OCI-LY7 (cell line): ENCODE measurements at regions not wholly inside any gene's neighbourhood (a gene's known extent, or its start where the extent isn't known, plus 50 kb on each side); places are given as distances from the start of the nearest gene placed in this dataset.

Experiments used
- EZH2phosphoT487 ChIP-seq: fragments of 200-600 bp; sonication (generic); IDR thresholded peaks from 2 replicates; pipeline ENCODE4 v1.6.1; 2018; ENCODE audit warnings: low read depth, borderline replicate concordance, mild to moderate bottlenecking, mixed run types, antibody characterized with exemption, low read length, moderate library complexity, mixed read lengths
- TF ChIP-seq, protein P1 (sequence below): fragments of 200-600 bp; sonication (generic); conservative IDR thresholded peaks from 2 replicates; pipeline ENCODE4 v1.5.1; 2014; ENCODE audit warnings: mild to moderate bottlenecking, antibody characterized with exemption, low read length, moderate library complexity, mixed read lengths

DNA sequence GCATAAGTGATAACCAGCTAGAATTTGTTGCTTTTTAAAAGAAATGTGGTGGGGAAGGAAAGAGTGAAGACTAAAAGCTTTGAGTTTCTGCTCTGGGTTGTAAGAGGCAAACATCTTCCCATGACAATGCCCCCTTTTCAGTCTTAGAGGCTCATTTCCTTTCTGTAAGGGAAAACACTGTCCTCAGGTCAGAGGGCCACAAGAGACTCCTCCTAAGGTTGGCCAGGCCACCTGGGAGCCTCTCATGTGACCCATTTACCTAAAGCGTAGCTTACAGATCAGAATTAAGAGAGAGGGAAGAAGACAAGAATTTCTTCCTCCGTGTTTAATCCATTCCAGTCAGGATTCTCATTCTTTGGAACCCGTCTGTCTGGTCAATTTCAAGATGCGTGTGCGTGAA lies 220.4 kb upstream of the HEY2 start:
- TF ChIP-seq, protein P1, sequence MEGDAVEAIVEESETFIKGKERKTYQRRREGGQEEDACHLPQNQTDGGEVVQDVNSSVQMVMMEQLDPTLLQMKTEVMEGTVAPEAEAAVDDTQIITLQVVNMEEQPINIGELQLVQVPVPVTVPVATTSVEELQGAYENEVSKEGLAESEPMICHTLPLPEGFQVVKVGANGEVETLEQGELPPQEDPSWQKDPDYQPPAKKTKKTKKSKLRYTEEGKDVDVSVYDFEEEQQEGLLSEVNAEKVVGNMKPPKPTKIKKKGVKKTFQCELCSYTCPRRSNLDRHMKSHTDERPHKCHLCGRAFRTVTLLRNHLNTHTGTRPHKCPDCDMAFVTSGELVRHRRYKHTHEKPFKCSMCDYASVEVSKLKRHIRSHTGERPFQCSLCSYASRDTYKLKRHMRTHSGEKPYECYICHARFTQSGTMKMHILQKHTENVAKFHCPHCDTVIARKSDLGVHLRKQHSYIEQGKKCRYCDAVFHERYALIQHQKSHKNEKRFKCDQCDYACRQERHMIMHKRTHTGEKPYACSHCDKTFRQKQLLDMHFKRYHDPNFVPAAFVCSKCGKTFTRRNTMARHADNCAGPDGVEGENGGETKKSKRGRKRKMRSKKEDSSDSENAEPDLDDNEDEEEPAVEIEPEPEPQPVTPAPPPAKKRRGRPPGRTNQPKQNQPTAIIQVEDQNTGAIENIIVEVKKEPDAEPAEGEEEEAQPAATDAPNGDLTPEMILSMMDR, result no peak
- TF ChIP-seq EZH2phosphoT487, result no peak
